T47D (cell line): ENCODE measurements at regions not wholly inside any gene's neighbourhood (a gene's known extent, or its start where the extent isn't known, plus 50 kb on each side); places are given as distances from the start of the nearest gene placed in this dataset.
"Not testable (repeated sequence)": the region's sequence is repeated elsewhere in the genome, so short reads cannot be mapped to it uniquely, and the experiment has no call there.

Source experiments
- DNase-seq, 2 experiments: peaks; one replicate each; pipeline versions ENCODE4 v3.0.0 to v3.0.0-alpha.2; 2011 to 2012; ENCODE audit warnings: low read depth in 1 of 2, low spot score in 1 of 2
- JUND ChIP-seq: IDR thresholded peaks from 2 replicates; pipeline ENCODE4 v1.6.1; 2012; ENCODE audit warnings: low read depth
- in situ Hi-C: cut with HindIII; loops from 2 replicates; pipeline ENCODE4 v1.10.0; 2016; ENCODE audit warnings: low sequenced_read_pairs, low pct_unique_long_range_greater_than_20kb

DNA sequence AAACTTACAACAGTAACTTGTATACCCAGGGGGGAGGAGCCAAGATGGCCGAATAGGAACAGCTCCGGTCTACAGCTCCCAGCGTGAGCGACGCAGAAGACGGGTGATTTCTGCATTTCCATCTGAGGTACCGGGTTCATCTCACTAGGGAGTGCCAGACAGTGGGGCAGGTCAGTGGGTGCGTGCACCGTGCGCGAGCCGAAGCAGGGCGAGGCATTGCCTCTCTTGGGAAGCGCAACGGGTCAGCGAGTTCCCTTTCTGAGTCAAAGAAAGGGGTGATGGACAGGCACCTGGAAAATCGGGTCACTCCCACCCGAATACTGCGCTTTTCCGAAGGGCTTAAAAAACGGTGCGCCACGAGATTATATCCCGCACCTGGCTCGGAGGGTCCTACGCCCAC, 278.8 kb downstream of the FAM47B start:
- DNase-seq, in situ Hi-C loops: not testable (repeated sequence)

DNA sequence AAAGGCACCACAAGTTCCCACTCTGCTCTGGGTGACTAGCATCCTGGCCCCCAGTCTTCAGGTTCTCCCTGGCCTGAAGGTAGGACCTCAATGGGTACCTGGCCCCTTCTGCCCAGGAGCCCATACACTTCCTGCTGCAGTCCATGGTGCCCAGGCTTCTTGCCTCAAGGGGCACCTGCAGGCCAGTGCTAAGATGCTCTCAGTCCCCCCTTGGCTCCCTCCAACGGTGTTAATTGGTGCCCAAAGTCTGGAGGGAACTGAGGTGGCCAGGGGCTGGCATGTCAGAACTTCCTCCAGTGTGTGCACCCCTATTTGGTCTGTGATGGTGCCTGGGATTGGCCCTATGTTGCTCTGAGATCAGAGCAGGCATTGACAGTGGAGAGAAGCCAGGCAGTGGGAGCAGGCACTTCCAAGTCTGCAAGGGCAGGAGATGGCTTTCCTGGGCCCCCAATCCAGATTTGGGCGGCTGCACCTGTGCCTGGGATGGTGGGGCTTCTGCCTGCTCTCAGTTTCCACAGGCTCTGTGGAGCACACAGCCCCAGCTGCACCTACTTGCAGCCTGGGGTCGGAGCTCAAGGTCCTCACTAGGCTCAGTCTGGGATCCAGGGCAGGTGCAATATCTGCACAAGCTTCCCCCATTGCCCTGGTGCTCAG, 301.6 kb downstream of the FAM47B start:
- in situ Hi-C loops = no loop called here
- TF ChIP-seq JUND = no peak
- DNase-seq = no peak

DNA sequence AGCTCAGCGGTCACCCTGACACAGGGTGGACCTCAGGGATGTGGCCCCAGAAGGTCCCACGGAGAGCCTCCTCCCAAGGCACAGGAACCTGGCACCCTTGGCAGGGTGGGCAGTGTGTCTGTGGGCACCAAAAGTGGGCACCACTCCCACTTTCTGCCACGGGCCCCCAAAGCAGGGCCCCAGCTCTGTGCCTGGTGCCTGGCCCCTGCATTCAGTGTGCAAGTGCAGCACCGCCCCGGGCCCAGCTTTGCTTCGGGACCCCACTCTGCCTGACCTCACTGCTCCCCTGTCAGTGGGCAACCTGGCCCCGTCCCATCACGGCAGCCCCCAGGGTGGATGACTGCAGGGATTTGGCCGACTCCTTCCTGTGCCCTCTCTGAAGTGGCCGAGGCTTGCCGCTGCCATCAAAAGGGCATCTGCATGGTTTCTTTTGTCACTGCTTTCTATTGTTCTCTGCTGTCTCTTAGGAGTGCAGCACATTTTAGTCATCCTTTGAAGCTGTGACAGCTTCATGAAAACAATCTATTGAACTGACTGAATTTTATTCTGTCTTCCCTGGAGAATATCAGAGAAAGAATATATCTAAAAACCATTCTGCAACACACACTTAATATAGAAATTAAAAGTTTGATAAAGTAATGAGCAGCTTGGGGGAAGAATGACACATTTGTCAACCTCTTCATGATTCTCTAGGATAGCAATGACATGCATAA, 302.4 kb downstream of the FAM47B start:
- in situ Hi-C loops = no loop called here
- no peak for TF ChIP-seq JUND
- DNase-seq = no peak

DNA sequence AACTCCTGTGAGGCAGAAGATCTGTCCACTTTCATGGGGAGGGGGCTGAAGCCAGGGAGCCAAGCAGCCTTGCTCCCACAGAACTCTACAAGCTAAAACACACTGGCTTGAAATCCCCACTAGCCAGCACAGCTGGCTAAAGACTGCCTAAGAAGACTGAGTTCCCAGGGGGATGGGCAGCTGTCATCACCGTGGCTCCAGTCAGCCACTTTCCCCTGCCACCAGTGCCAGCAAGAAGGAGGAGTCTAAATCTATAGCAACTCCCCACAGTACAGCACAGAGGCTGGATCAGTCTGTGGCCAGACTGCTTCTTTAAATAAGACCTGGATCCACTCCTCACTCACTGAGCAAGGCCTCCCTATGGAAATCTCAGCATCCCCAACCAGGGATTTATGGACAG, 308.6 kb downstream of the FAM47B start:
- in situ Hi-C loops = no loop called here
- no peak for DNase-seq
- TF ChIP-seq JUND = no peak

DNA sequence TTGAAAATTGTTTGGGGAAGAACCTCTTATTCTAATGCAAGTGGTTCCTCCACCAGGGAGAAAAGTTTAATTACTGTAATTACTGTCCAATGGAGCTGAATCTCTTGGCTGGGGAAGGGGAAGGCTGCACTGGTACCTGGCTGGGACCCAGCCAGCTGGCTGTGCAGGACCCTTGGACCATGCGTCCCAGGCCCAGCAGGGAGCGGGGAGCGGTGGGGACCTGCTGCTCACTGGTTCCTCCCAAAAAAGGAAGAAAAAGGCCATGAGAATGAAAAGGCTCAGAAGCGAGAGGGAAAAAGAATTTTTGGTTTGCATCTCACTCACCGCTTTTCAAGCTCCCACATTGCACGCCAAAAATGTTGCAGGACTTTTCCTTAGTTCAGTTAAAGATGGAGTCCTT, 333.5 kb downstream of the FAM47B start:
- no peak for TF ChIP-seq JUND
- in situ Hi-C loops = no loop called here

DNA sequence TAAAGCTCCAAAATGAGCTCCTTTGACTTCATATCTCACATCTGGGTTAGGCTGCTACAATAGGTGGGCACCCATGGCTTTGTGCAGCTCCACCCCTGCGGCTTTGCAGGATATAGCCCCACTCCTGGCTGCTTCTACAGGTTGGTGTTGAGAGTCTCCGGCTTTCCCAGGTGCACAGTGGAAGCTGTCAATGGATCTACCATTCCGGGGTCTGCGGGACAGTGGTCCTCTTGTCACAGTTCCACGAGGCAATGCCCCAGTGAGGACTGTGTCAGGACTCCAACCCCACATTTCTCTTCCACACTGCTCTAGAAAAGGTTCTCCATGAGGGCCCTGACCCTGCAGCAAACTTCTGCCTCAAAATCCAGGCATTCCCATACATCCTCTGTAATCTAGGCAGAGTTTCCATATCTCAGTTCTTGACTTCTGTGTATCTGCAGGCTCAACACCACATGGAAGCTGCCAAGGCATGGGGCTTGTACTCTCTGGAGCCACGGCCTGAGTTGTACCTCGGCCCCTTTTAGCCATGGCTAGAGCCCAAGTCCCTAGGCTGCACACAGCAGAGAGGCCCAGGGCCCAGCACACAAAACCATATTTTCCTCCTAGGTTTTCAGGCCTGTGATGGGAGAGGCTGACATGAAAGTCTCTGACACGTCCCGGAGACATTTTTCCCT, 342.8 kb downstream of the FAM47B start:
- DNase-seq = no peak
- no peak for TF ChIP-seq JUND
- in situ Hi-C loops = no loop called here

More for the DNA sequence above, 333.5 kb downstream of the FAM47B start:
- DNase-seq = no peak

DNA sequence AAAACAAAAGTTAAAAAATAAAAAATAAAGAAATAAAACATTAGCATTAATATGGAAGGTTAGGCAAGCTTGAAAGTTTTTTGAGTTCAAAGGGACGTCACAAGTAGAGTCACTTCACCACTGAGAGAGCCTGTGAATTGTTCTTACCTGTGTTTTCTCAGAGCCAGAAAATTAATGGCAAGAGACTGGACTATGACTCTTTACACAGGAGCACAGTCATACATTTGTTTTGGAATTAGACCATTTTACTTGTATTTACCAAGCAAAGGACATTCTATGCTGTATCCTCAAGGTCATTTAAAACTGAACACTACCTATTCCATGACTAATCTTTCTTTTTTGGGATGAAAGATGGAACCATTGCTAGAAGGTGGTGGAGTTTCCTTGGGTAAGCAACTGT, 346.1 kb downstream of the FAM47B start:
- no peak for TF ChIP-seq JUND
- in situ Hi-C loops = no loop called here
- DNase-seq = no peak

DNA sequence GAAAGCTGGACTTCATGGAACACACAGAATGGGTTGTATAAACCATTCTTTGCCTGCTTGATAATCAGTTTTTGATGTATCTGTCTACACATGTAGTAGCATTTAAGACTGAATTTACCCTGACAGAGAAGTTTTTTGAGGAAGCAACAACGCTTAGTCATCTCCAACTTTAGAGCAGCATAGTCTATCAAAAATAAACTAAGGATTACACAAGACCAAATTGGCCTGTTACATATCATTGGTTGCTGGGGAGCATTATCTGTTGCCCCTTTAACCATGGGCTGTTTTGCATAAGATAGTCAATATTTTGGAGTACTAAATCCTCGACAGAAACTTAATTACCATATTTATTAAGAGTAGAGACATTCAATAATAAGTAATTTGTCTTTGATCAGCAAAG, 347.4 kb downstream of the FAM47B start:
- TF ChIP-seq JUND = no peak
- in situ Hi-C loops = no loop called here
- no peak for DNase-seq

DNA sequence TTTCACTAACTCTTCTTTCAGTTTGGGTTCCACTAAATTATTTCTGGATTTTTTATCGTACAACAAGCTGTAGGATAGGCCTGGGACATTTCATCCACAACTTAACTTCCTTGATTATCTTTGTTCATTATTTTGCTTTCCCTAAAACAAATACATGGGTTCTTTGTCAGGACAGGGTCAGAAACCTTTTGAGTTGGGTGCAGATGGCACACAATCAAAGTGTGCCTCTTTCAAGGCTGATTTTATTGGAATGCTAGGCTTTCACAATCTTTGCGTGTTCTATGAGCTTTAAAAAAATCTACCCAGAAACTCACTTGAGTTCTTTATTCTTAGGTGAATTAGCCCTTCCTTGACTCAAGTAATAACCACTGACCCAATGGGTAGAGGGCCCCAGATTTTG, 348.4 kb downstream of the FAM47B start:
- no peak for DNase-seq
- in situ Hi-C loops = no loop called here
- no peak for TF ChIP-seq JUND

DNA sequence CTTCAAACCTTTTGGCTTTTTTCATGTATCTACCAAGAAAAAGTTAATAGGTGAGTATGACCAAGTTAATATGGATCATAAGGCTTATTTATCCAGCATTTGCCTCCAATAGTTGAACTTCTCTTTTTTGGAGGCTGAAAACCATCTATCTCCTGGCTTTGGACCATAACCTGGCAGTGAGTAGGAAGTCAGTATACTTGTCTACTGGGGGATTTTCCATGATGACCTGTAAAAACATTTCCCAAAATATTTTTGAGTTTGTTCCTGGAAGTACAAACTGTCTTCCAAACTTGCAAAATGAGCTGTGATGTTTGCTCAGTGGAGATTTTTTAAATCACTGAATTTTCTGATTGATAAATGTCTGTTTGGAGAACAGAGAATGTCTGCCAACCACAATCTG, 349.9 kb downstream of the FAM47B start:
- DNase-seq = no peak
- no peak for TF ChIP-seq JUND
- in situ Hi-C loops = no loop called here

DNA sequence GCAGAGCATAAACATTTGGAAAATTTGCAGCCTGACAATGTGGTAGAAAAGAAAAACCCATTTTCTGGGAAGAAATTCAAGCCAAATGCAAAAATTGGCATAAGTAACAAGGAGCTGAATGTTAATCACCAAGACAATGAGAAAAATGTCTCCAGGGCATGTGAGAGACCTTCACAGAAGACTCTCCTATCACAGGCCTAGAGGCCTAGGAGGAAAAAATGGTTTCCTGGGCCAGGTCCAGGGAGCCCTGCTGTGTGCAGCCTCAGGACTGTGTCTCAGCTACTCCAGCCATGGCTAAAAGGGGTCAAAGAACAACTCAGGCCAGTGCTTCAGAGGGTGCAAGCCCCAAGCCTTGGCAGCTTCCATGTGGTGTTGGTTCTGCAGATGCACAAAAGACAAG, 362.4 kb downstream of the FAM47B start:
- DNase-seq, in situ Hi-C loops: not testable (repeated sequence)

DNA sequence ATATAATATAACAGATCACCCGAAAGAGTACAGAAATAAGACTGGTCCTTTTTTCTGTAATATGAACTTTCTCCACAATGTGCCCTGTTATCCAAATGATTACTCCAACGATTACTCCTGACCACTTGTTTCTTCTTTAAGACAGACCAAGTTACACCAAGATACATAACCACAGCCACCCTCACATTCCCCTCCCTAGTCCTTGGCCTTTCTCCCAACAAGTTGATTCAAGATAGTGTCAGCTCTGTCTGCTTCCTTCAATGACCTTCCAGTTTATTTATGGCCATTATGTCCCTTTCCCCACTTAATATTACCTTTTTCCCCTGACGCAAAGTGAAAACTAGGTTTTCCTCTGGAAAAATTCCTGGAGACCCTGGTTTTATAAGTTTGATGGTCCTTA, 397.2 kb downstream of the FAM47B start:
- no peak for DNase-seq
- in situ Hi-C loops = no loop called here
- TF ChIP-seq JUND = no peak

DNA sequence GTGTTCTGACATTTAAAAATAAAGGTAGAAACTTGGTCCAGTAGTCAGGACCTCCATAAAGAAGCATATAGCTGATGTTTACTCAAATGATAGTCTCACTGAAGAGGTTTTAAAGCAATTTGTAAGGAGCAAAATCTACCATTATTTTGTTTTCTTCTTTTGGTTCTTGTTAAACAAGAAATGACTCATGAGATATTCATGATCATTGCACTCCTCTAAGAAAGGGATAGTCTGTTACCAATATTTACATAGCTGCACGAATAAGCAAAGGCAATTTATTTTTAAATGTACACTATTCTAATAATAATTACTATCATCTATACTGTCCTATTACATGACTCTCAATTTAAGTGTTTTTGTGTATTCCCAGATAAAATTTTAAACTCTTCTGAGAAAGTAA, 397.9 kb downstream of the FAM47B start:
- DNase-seq = no peak
- in situ Hi-C loops = no loop called here
- TF ChIP-seq JUND = no peak
